IMR-90 (cell line): ENCODE measurements at regions not wholly inside any gene's neighbourhood (a gene's known extent, or its start where the extent isn't known, plus 50 kb on each side); places are given as distances from the start of the nearest gene placed in this dataset.

ENCODE experiments used
- CTCF ChIP-seq: conservative IDR thresholded peaks from 2 replicates; pipeline ENCODE4 v1.5.1; 2012; ENCODE audit warnings: mild to moderate bottlenecking, low read depth, low read length, improper control_type of control experiment
- MAFK ChIP-seq: IDR thresholded peaks from 2 replicates; pipeline ENCODE4 v1.6.1; 2012; ENCODE audit warnings: low read depth, low read length, improper control_type of control experiment
- POLR2A ChIP-seq: IDR thresholded peaks from 2 replicates; pipeline ENCODE4 v1.6.1; 2012; ENCODE audit warnings: mild to moderate bottlenecking, low read depth, low read length
- RCOR1 ChIP-seq: IDR thresholded peaks from 2 replicates; pipeline ENCODE4 v1.6.1; 2012; ENCODE audit warnings: mild to moderate bottlenecking, low read length, improper control_type of control experiment; ENCODE audit not compliant: insufficient replicate concordance

DNA sequence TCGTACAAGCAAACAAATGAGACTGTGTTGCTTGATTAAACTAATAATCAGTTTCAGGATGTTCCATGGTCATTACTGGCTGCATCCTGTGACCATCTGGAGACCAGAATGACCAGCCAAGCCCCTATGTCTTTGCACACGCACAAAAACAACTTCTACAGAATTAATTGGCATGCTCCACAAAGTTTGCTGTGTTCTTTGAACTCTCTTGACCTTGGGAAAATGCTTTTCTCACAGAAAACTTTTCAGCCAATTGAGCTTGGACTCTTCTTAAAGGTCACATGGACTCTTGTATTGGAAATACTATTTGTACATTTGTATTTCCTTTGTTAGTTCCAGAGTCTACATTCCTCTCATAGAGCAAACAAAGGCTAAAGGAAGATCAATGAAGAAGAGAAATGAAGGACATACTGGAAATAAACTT lies 147.8 kb downstream of the ARRDC3 start:
- TF ChIP-seq RCOR1 (no peak), CTCF (no peak), MAFK (no peak), POLR2A (no peak)
